GM23338 (cell line): ENCODE measurements at regions not wholly inside any gene's neighbourhood (a gene's known extent, or its start where the extent isn't known, plus 50 kb on each side); places are given as distances from the start of the nearest gene placed in this dataset.
"Not testable (repeated sequence)": the region's sequence is repeated elsewhere in the genome, so short reads cannot be mapped to it uniquely, and the experiment has no call there.

ENCODE experiments used
- ATAC-seq: fragments of 200-7000 bp; cut with Tn5 transposase; 3 replicates; pipeline ENCODE4 v1.9.1; 2020
- DNase-seq: peaks from one replicate; pipeline ENCODE4 v3.0.0-alpha.2; 2015; ENCODE audit warnings: low spot score
- H2AFZ ChIP-seq: fragments of 200-600 bp; sonication (generic); 2 replicates; pipeline ENCODE4 v1.8.0; 2016; ENCODE audit warnings: antibody characterized with exemption, mild to moderate bottlenecking, moderate library complexity
- H3F3A ChIP-seq: fragments of 200-600 bp; sonication (generic); replicated peaks from 2 replicates; pipeline ENCODE4 v1.8.0; 2017; ENCODE audit warnings: antibody characterized with exemption, mixed run types, low read depth
- H3K27ac ChIP-seq: fragments of 200-600 bp; sonication (generic); 2 replicates; pipeline ENCODE4 v1.6.1; 2016; ENCODE audit warnings: low read depth
- H3K27me3 ChIP-seq: fragments of 200-600 bp; sonication (generic); 2 replicates; pipeline ENCODE4 v1.8.0; 2016; ENCODE audit warnings: mild to moderate bottlenecking, mixed run types, moderate library complexity; ENCODE audit not compliant: insufficient read depth
- H3K36me3 ChIP-seq: fragments of 200-600 bp; sonication (generic); 2 replicates; pipeline ENCODE4 v1.8.0; 2016; ENCODE audit warnings: mild to moderate bottlenecking; ENCODE audit not compliant: insufficient read depth
- H3K4me1 ChIP-seq: fragments of 200-600 bp; sonication (generic); 2 replicates; pipeline ENCODE4 v1.8.0; 2016; ENCODE audit warnings: mild to moderate bottlenecking, moderate library complexity; ENCODE audit not compliant: insufficient read depth
- H3K4me2 ChIP-seq: fragments of 200-600 bp; sonication (generic); 2 replicates; pipeline ENCODE4 v1.7.1; 2017; ENCODE audit warnings: mixed run types
- H3K4me3 ChIP-seq: fragments of 200-600 bp; sonication (generic); 2 replicates; pipeline ENCODE4 v1.6.1; 2016; ENCODE audit warnings: mixed run types
- H3K79me2 ChIP-seq: fragments of 200-600 bp; sonication (generic); replicated peaks from 2 replicates; pipeline ENCODE4 v1.8.0; 2017; ENCODE audit warnings: mild to moderate bottlenecking; ENCODE audit not compliant: insufficient read depth
- H3K9me2 ChIP-seq: fragments of 200-600 bp; sonication (generic); 2 replicates; pipeline ENCODE4 v1.8.0; 2017; ENCODE audit not compliant: insufficient read depth
- H4K20me1 ChIP-seq: fragments of 200-600 bp; sonication (generic); replicated peaks from 2 replicates; pipeline ENCODE4 v1.8.0; 2017; ENCODE audit warnings: mild to moderate bottlenecking; ENCODE audit not compliant: insufficient read depth
- H3K27ac Mint-ChIP-seq: 2 replicates; pipeline ENCODE4 v1.8.0; 2020; ENCODE audit warnings: inconsistent platforms, mild to moderate bottlenecking, moderate library complexity, mixed read lengths
- H3K27me3 Mint-ChIP-seq: 3 replicates; pipeline ENCODE4 v1.8.0; 2022; ENCODE audit warnings: low read depth, mild to moderate bottlenecking, moderate library complexity, mixed read lengths, inconsistent platforms; ENCODE audit not compliant: insufficient read depth, poor library complexity
- H3K36me3 Mint-ChIP-seq: 3 replicates; pipeline ENCODE4 v1.8.0; 2021; ENCODE audit warnings: low read depth, mild to moderate bottlenecking, inconsistent platforms, moderate library complexity, mixed read lengths
- H3K4me1 Mint-ChIP-seq: 3 replicates; pipeline ENCODE4 v1.8.0; 2020; ENCODE audit warnings: mild to moderate bottlenecking, inconsistent platforms, mixed read lengths
- H3K4me3 Mint-ChIP-seq: 3 replicates; pipeline ENCODE4 v1.8.0; 2021; ENCODE audit warnings: moderate library complexity, mild to moderate bottlenecking, inconsistent platforms, mixed read lengths
- H3K9me3 Mint-ChIP-seq: 3 replicates; pipeline ENCODE4 v1.8.0; 2020; ENCODE audit warnings: moderate library complexity, mild to moderate bottlenecking, inconsistent platforms, mixed read lengths

DNA sequence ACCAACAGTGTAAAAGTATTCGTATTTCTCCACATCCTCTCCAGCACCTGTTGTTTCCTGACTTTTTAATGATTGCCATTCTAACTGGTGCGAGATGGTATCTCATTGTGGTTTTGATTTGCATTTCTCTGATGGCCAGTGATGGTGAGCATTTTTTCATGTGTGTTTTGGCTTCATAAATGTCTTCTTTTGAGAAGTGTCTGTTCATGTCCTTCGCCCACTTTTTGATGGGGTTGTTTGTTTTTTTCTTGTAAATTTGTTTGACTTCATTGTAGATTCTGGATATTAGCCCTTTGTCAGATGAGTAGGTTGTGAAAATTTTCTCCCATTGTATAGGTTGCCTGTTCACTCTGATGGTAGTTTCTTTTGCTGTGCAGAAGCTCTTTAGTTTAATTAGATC lies 86.9 kb downstream of the CCDC74A start:
- H3K27me3 ChIP-seq, H3K4me1 Mint-ChIP-seq, H3K4me1 ChIP-seq, H3K27me3 Mint-ChIP-seq, DNase-seq, H2AFZ ChIP-seq, H3K4me3 ChIP-seq, H3K9me3 Mint-ChIP-seq, H3K9me2 ChIP-seq, H3K27ac ChIP-seq, ATAC-seq, H3K36me3 ChIP-seq, H3K79me2 ChIP-seq, H3K4me3 Mint-ChIP-seq, H3K4me2 ChIP-seq, H3K27ac Mint-ChIP-seq, H4K20me1 ChIP-seq, H3F3A ChIP-seq, H3K36me3 Mint-ChIP-seq: not testable (repeated sequence)

- H3K4me1 Mint-ChIP-seq, H3K9me3 Mint-ChIP-seq, H3F3A ChIP-seq, H3K27ac Mint-ChIP-seq, H3K36me3 Mint-ChIP-seq, ATAC-seq, H3K4me3 Mint-ChIP-seq, H3K4me2 ChIP-seq, H3K4me3 ChIP-seq, H4K20me1 ChIP-seq, H3K36me3 ChIP-seq, H3K4me1 ChIP-seq, H3K79me2 ChIP-seq, H3K27me3 Mint-ChIP-seq, DNase-seq, H2AFZ ChIP-seq, H3K27ac ChIP-seq, H3K9me2 ChIP-seq, H3K27me3 ChIP-seq: not testable (repeated sequence)
Observed at GRCh38 chr2:131618320-131618719, 90.6 kb downstream of the CCDC74A start.

- H3K4me1 Mint-ChIP-seq, DNase-seq, H3K79me2 ChIP-seq: not testable (repeated sequence)
Observed at GRCh38 chr2:131622874-131623273, 95.2 kb downstream of the CCDC74A start.

GRCh38 chr2:131626011-131626410 lies 98.3 kb downstream of the CCDC74A start:
- DNase-seq, H3K9me3 Mint-ChIP-seq, H3K36me3 Mint-ChIP-seq, H3K4me3 Mint-ChIP-seq, ATAC-seq, H4K20me1 ChIP-seq, H3K9me2 ChIP-seq, H3K4me1 Mint-ChIP-seq, H3K27ac Mint-ChIP-seq, H3K27me3 Mint-ChIP-seq, H2AFZ ChIP-seq, H3K79me2 ChIP-seq, H3K4me1 ChIP-seq, H3K27me3 ChIP-seq, H3K4me2 ChIP-seq, H3K36me3 ChIP-seq, H3K27ac ChIP-seq, H3F3A ChIP-seq, H3K4me3 ChIP-seq: not testable (repeated sequence)

More at GRCh38 chr2:131622874-131623273, 95.2 kb downstream of the CCDC74A start:
- not testable (repeated sequence) for H3K27me3 Mint-ChIP-seq, ATAC-seq, H3K4me3 ChIP-seq, H2AFZ ChIP-seq, H3K4me2 ChIP-seq, H3K4me3 Mint-ChIP-seq, H3K27me3 ChIP-seq, H3K27ac ChIP-seq, H3K9me3 Mint-ChIP-seq, H3K4me1 ChIP-seq, H3F3A ChIP-seq, H3K9me2 ChIP-seq, H4K20me1 ChIP-seq, H3K36me3 ChIP-seq, H3K27ac Mint-ChIP-seq, H3K36me3 Mint-ChIP-seq

DNA sequence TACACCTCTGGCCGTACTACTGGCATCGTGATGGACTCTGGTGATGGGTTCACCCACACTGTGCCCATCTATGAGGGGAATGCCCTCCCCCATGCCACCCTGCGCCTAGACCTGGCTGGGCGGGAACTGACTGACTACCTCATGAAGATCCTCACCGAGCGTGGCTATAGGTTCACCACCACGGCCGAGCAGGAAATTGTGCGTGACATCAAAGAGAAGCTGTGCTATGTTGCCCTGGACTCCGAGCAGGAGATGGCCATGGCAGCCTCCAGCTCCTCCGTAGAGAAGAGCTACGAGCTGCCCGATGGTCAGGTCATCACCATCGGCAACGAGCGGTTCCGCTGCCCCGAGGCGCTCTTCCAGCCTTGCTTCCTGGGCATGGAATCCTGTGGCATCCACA lies 98.9 kb downstream of the CCDC74A start:
- not testable (repeated sequence) for H3K4me2 ChIP-seq, H3K27ac Mint-ChIP-seq, H3F3A ChIP-seq, H3K27me3 ChIP-seq, H4K20me1 ChIP-seq, H3K27me3 Mint-ChIP-seq, H2AFZ ChIP-seq, H3K4me3 ChIP-seq, H3K36me3 ChIP-seq, DNase-seq, H3K4me3 Mint-ChIP-seq, H3K27ac ChIP-seq, H3K36me3 Mint-ChIP-seq, H3K4me1 Mint-ChIP-seq, H3K9me2 ChIP-seq, ATAC-seq, H3K9me3 Mint-ChIP-seq, H3K79me2 ChIP-seq, H3K4me1 ChIP-seq

DNA sequence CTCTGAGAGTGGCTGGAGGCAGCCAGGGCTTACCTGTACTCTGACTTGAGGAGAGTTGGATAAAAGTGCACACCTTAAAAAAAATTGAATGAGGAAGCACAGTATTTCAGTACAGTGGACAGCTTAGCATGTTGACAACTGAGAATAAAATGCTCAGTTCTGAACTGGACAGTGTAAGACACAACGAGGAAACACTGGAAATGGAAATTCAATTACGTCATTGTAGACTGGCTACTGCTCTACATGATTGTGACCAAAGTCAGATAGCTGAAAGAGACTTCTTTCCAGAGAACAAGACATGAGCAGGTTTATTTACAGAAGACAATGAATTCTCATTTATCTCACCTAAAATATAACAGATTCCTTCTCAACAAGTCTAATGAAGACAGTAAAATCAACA lies 100.1 kb downstream of the CCDC74A start:
- not testable (repeated sequence) for H3K27me3 ChIP-seq, H3K36me3 Mint-ChIP-seq, H3K4me1 ChIP-seq, H3K27me3 Mint-ChIP-seq, H3K79me2 ChIP-seq, H3K9me2 ChIP-seq, DNase-seq, H3F3A ChIP-seq, H3K27ac ChIP-seq, H4K20me1 ChIP-seq, H3K4me1 Mint-ChIP-seq, H3K27ac Mint-ChIP-seq, H3K9me3 Mint-ChIP-seq, H3K36me3 ChIP-seq, H3K4me3 Mint-ChIP-seq, ATAC-seq, H3K4me3 ChIP-seq, H2AFZ ChIP-seq, H3K4me2 ChIP-seq

DNA sequence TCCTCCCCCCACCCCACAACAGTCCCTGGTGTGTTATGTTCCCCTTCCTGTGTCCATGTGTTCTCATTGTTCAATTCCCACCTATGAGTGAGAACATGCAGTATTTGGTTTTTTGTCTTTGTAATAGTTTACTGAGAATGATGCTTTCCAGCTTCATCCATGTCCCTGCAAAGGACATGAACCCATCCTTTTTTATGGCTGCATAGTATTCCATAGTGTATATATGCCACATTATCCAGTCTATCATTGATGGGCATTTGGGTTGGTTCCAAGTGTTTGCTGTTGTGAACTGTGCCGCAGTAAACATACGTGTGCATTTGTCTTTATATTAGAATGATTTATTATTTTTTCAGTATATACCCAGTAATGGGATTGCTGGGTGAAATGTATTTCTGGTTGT lies 104.0 kb downstream of the CCDC74A start:
- not testable (repeated sequence) for H3K4me1 ChIP-seq, H3K27ac Mint-ChIP-seq, H2AFZ ChIP-seq, H3K4me1 Mint-ChIP-seq, H3K4me2 ChIP-seq, DNase-seq, H3K27ac ChIP-seq, H3K27me3 Mint-ChIP-seq, H3K4me3 Mint-ChIP-seq, H3K4me3 ChIP-seq, H3K9me2 ChIP-seq, H3K9me3 Mint-ChIP-seq, H3K79me2 ChIP-seq, H4K20me1 ChIP-seq, ATAC-seq, H3F3A ChIP-seq, H3K36me3 Mint-ChIP-seq, H3K36me3 ChIP-seq, H3K27me3 ChIP-seq
